Stimulated activated CD4-positive, alpha-beta T cell treated with anti-CD3 and anti-CD28 coated beads, Interleukin-12 subunit alpha, Interleukin-12 subunit beta, amount 100 ng/mL, for 48 hours (primary cell): ENCODE measurements at regions not wholly inside any gene's neighbourhood (a gene's known extent, or its start where the extent isn't known, plus 50 kb on each side); places are given as distances from the start of the nearest gene placed in this dataset.

Experiments
- DNase-seq, 3 donors: peaks; one replicate each; pipeline ENCODE4 v3.0.0-alpha.2; 2020; ENCODE audit warnings: low read depth in 2 of 3, low spot score in 1 of 3

- no peak for DNase-seq
These were observed 136.5 kb upstream of the CCND2 start for GRCh38 chr12:4137015-4137414.

- peak; percentile 73 to 80 (median 74) for DNase-seq
These were observed 137.5 kb upstream of the CCND2 start for GRCh38 chr12:4135919-4136605.

GRCh38 chr12:4134448-4135263 is 138.9 kb upstream of the CCND2 start:
- DNase-seq: no peak

- no peak for DNase-seq
These were observed 139.7 kb upstream of the CCND2 start for GRCh38 chr12:4133636-4134447.

GRCh38 chr12:4133029-4133428 is 140.5 kb upstream of the CCND2 start:
- DNase-seq: no peak

GRCh38 chr12:4121506-4122020 is 152.0 kb upstream of the CCND2 start:
- DNase-seq: no peak

- no peak for DNase-seq
These were observed 153.1 kb upstream of the CCND2 start for GRCh38 chr12:4120316-4120917.

- peak; percentile 46 to 69 (median 55) for DNase-seq
These were observed 154.3 kb upstream of the CCND2 start for GRCh38 chr12:4119157-4119761.

- DNase-seq: no peak
These were observed 154.9 kb upstream of the CCND2 start for GRCh38 chr12:4118601-4119156.

GRCh38 chr12:4118017-4118510 is 155.5 kb upstream of the CCND2 start:
- no peak for DNase-seq

- no peak for DNase-seq
These were observed 156.1 kb upstream of the CCND2 start for GRCh38 chr12:4117386-4118016.

GRCh38 chr12:4116251-4117111 is 157.1 kb upstream of the CCND2 start:
- no peak for DNase-seq

GRCh38 chr12:4115570-4115969 is 158.0 kb upstream of the CCND2 start:
- DNase-seq: no peak

- DNase-seq: no peak
These were observed 158.6 kb upstream of the CCND2 start for GRCh38 chr12:4114986-4115385.

GRCh38 chr12:4112734-4113325 is 160.7 kb upstream of the CCND2 start:
- no peak for DNase-seq

- DNase-seq: no peak
These were observed 161.3 kb upstream of the CCND2 start for GRCh38 chr12:4112290-4112689.

- DNase-seq: no peak
These were observed 162.6 kb upstream of the CCND2 start for GRCh38 chr12:4111010-4111409.

GRCh38 chr12:4109826-4110225 is 163.7 kb upstream of the CCND2 start:
- DNase-seq: no peak
